OCI-LY3 (cell line): ENCODE measurements at regions not wholly inside any gene's neighbourhood (a gene's known extent, or its start where the extent isn't known, plus 50 kb on each side); places are given as distances from the start of the nearest gene placed in this dataset.

Source experiments
- H2AFZ ChIP-seq: fragments of 200-600, 300-600 bp; shearing (Covaris generic); 2 replicates; pipeline ENCODE4 v1.6.0; 2014; ENCODE audit warnings: antibody characterized with exemption, low read depth, low read length
- H3K27ac ChIP-seq: fragments of 200-600, 300-600 bp; sonication (generic); 2 replicates; pipeline ENCODE4 v1.5.1; 2014; ENCODE audit warnings: mild to moderate bottlenecking, low read length, moderate library complexity, mixed read lengths
- H3K27me3 ChIP-seq: fragments of 200-600, 300-600 bp; sonication (generic); 2 replicates; pipeline ENCODE4 v1.6.1; 2014; ENCODE audit warnings: low read depth, low read length, mixed read lengths
- H3K36me3 ChIP-seq: fragments of 200-600, 300-600 bp; sonication (generic); replicated peaks from 2 replicates; pipeline ENCODE3; 2014; ENCODE audit warnings: low read depth, low read length, mixed read lengths
- H3K4me1 ChIP-seq: fragments of 300-600, 200-600 bp; sonication (generic); 2 replicates; pipeline ENCODE4 v1.6.1; 2014; ENCODE audit warnings: low read length, mixed read lengths
- H3K4me2 ChIP-seq: fragments of 200-600, 300-600 bp; sonication (generic); 2 replicates; pipeline ENCODE4 v1.6.1; 2014; ENCODE audit warnings: low read length, mixed read lengths
- H3K4me3 ChIP-seq: fragments of 300-600, 200-600 bp; sonication (generic); 2 replicates; pipeline ENCODE4 v1.5.1; 2014; ENCODE audit warnings: antibody characterized with exemption, mild to moderate bottlenecking, low read length, moderate library complexity
- H3K79me2 ChIP-seq: fragments of 300-600, 200-600 bp; shearing (Covaris generic); 2 replicates; pipeline ENCODE4 v1.6.1; 2014; ENCODE audit warnings: mild to moderate bottlenecking, low read length, mixed read lengths
- H3K9ac ChIP-seq: fragments of 300-600, 200-600 bp; shearing (Covaris generic); 2 replicates; pipeline ENCODE4 v1.6.0; 2014; ENCODE audit warnings: mild to moderate bottlenecking, low read length, moderate library complexity
- H3K9me3 ChIP-seq: fragments of 200-600, 300-600 bp; shearing (Covaris generic); 2 replicates; pipeline ENCODE4 v1.6.1; 2014; ENCODE audit warnings: low read length, mixed read lengths; ENCODE audit not compliant: insufficient read depth
- H4K20me1 ChIP-seq: fragments of 200-600, 300-600 bp; sonication (generic); 2 replicates; pipeline ENCODE4 v1.6.1; 2016; ENCODE audit warnings: low read length, mixed read lengths; ENCODE audit not compliant: insufficient read depth
- CTCF ChIP-seq: fragments of 200-600, 300-600 bp; sonication (generic); IDR thresholded peaks from 2 replicates; pipeline ENCODE4 v1.5.1; 2014; ENCODE audit warnings: antibody characterized with exemption, low read length, low read depth
- EZH2phosphoT487 ChIP-seq: fragments of 200-600 bp; shearing (Covaris generic); IDR thresholded peaks from 2 replicates; pipeline ENCODE4 v1.6.1; 2018; ENCODE audit warnings: antibody characterized with exemption, mixed run types, low read depth

- H3K9ac ChIP-seq, result no peak overlapping the region
- H3K4me2 ChIP-seq, result no peak overlapping the region
- H2AFZ ChIP-seq, result no peak overlapping the region
- no peaks in the 10 kb centered on the region for H3K79me2 ChIP-seq
- no peak overlapping the region for H3K4me3 ChIP-seq
- H3K4me1 ChIP-seq, result no peaks in the 10 kb centered on the region
- no peaks in the 10 kb centered on the region for H3K27me3 ChIP-seq
- H3K36me3 ChIP-seq, result no peaks in the 10 kb centered on the region
- no peak overlapping the region for H3K27ac ChIP-seq
- H4K20me1 ChIP-seq, result no peaks in the 10 kb centered on the region
- no peaks in the 10 kb centered on the region for H3K9me3 ChIP-seq
- TF ChIP-seq EZH2phosphoT487 (no peak), CTCF (no peak)
These were observed 210.0 kb upstream of the SOX4 start for GRCh38 chr6:21383450-21384085.

DNA sequence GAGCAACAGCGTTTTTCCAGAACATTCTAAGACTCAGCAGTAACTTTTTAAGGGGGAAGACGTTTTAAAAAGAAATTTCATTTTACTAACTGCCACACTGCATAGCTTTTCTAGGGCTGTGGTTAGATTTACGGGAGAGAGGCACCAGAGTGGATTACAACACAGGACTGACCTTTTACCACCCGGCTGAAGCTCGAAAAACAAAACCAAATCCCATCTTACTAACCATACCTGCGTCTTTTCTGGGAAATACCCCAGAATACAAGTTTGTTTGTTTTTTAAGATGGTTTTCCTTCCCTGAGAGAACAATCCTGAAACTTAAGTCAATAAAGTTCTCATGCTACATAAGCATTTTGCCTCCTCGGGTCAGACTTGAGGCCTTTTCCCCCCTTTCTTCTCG, 209.3 kb upstream of the SOX4 start:
- TF ChIP-seq CTCF (no peak), EZH2phosphoT487 (no peak)
- no peaks in the 10 kb centered on the region for H4K20me1 ChIP-seq
- no peaks in the 10 kb centered on the region for H3K4me1 ChIP-seq
- no peaks in the 10 kb centered on the region for H3K79me2 ChIP-seq
- no peak overlapping the region for H2AFZ ChIP-seq
- H3K4me2 ChIP-seq, result no peak overlapping the region
- no peak overlapping the region for H3K9ac ChIP-seq
- no peaks in the 10 kb centered on the region for H3K36me3 ChIP-seq
- no peaks in the 10 kb centered on the region for H3K9me3 ChIP-seq
- no peak overlapping the region for H3K27ac ChIP-seq
- no peaks in the 10 kb centered on the region for H3K27me3 ChIP-seq
- H3K4me3 ChIP-seq, result no peak overlapping the region

- H3K4me3 ChIP-seq, result no peak overlapping the region
- H3K27me3 ChIP-seq, result no peaks in the 10 kb centered on the region
- no peaks in the 10 kb centered on the region for H3K79me2 ChIP-seq
- no peaks in the 10 kb centered on the region for H3K36me3 ChIP-seq
- H3K9me3 ChIP-seq, result no peaks in the 10 kb centered on the region
- no peak overlapping the region for H3K27ac ChIP-seq
- TF ChIP-seq EZH2phosphoT487 (no peak), CTCF (no peak)
- H3K4me2 ChIP-seq, result no peak overlapping the region
- H4K20me1 ChIP-seq, result no peaks in the 10 kb centered on the region
- H2AFZ ChIP-seq, result no peak overlapping the region
- H3K9ac ChIP-seq, result no peak overlapping the region
- H3K4me1 ChIP-seq, result peaks cover 8% of the 10 kb centered on the region; the same call in 1 of the 2 replicates
These were observed 206.8 kb upstream of the SOX4 start for GRCh38 chr6:21386744-21387143.

GRCh38 chr6:21390532-21391213, 202.9 kb upstream of the SOX4 start:
- Histone ChIP-seq H3K27ac (no peak overlapping the region), H3K4me3 (no peak overlapping the region), H3K4me2 (no peak overlapping the region), H3K9ac (no peak overlapping the region), H3K27me3 (no peaks in the 10 kb centered on the region), H4K20me1 (no peaks in the 10 kb centered on the region), H3K9me3 (no peaks in the 10 kb centered on the region), H3K36me3 (no peaks in the 10 kb centered on the region), H3K79me2 (no peaks in the 10 kb centered on the region), H2AFZ (no peak overlapping the region), H3K4me1 (peaks cover 8% of the 10 kb centered on the region; the same call in 1 of the 2 replicates)
- no peak for TF ChIP-seq EZH2phosphoT487
- no peak for TF ChIP-seq CTCF
